ENCODE measurements at regions not wholly inside any gene's neighbourhood (a gene's known extent, or its start where the extent isn't known, plus 50 kb on each side); places are given as distances from the start of the nearest gene placed in this dataset.

DNA sequence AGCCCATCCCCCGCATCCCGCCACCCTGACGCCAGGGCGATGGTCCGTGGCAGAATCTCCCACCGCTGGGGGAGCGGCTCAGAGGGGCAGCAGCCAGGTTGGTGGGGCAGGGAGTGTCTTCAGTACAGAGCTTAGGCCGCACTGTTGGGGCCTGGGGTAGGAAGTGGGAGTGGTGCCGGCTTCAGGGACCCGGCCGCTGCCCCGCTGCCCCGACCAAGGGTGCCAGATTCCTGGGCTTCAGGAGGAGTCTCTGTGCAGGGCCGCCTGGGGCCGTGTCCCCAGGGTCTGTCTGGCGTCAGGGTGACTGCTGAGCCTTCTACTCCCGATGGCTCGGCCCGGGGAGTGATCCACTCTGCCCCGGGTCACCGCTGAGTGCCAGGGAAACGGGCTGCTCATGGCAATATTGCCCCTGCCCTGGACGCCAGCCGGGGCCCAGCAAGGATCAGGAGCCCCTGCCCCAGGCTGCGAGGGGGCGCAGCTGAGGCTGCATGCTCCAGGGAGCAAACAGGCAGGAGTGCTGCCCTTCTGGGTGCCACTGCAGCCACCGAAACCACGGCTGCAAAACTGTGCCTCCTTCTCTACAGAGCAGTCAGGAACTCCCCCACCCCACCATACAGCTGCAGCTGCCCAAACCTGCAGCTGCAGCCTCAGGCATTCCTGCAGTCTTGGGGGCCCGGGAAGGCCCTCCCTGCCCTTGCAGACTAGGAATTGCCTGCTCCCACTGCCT is 1206.1 kb downstream of the ARAP2 start:
- TF ChIP-seq, protein P1, sequence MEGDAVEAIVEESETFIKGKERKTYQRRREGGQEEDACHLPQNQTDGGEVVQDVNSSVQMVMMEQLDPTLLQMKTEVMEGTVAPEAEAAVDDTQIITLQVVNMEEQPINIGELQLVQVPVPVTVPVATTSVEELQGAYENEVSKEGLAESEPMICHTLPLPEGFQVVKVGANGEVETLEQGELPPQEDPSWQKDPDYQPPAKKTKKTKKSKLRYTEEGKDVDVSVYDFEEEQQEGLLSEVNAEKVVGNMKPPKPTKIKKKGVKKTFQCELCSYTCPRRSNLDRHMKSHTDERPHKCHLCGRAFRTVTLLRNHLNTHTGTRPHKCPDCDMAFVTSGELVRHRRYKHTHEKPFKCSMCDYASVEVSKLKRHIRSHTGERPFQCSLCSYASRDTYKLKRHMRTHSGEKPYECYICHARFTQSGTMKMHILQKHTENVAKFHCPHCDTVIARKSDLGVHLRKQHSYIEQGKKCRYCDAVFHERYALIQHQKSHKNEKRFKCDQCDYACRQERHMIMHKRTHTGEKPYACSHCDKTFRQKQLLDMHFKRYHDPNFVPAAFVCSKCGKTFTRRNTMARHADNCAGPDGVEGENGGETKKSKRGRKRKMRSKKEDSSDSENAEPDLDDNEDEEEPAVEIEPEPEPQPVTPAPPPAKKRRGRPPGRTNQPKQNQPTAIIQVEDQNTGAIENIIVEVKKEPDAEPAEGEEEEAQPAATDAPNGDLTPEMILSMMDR (IDR thresholded peaks at IDR 0.05; ENCODE audit: low read length) = no peak
- no peak for TF ChIP-seq EZH2 (IDR thresholded peaks at IDR 0.05; ENCODE audit: borderline replicate concordance, low read length)

All from OCI-LY1 (cell line).